NB4 (cell line): ENCODE measurements at regions not wholly inside any gene's neighbourhood (a gene's known extent, or its start where the extent isn't known, plus 50 kb on each side); places are given as distances from the start of the nearest gene placed in this dataset.

Experiments
- TF ChIP-seq, protein P1 (sequence below): IDR thresholded peaks from one replicate; pipeline ENCODE4 v1.5.1; 2012; ENCODE audit warnings: low read depth, low read length
- TF ChIP-seq, protein P2 (sequence below): IDR thresholded peaks from 2 replicates; pipeline ENCODE4 v1.6.1; 2011; ENCODE audit warnings: low read depth, low read length

DNA sequence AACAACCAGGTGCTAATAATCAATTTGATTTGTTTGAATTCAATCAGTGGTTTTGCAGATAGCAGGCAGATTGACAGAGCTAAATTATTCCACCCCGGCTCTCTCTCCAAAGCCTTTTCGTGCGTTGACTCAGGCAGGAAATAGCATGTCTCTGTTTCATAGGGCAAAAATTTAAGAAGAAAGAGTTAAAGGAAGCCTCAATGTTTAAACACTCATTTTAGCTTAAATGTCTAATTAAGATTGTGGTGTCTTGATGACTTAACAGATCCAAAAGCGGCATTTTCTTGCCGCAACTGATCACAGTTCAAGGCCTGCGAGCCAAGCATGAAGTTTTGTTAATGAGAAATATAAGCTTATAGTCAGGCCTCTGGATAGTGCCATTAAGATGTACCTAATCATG lies 1051.1 kb upstream of the AUTS2 start:
- TF ChIP-seq, protein P1, sequence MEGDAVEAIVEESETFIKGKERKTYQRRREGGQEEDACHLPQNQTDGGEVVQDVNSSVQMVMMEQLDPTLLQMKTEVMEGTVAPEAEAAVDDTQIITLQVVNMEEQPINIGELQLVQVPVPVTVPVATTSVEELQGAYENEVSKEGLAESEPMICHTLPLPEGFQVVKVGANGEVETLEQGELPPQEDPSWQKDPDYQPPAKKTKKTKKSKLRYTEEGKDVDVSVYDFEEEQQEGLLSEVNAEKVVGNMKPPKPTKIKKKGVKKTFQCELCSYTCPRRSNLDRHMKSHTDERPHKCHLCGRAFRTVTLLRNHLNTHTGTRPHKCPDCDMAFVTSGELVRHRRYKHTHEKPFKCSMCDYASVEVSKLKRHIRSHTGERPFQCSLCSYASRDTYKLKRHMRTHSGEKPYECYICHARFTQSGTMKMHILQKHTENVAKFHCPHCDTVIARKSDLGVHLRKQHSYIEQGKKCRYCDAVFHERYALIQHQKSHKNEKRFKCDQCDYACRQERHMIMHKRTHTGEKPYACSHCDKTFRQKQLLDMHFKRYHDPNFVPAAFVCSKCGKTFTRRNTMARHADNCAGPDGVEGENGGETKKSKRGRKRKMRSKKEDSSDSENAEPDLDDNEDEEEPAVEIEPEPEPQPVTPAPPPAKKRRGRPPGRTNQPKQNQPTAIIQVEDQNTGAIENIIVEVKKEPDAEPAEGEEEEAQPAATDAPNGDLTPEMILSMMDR = no peak
- TF ChIP-seq, protein P2, sequence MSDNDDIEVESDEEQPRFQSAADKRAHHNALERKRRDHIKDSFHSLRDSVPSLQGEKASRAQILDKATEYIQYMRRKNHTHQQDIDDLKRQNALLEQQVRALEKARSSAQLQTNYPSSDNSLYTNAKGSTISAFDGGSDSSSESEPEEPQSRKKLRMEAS = no peak
